ENCODE measurements at regions not wholly inside any gene's neighbourhood (a gene's known extent, or its start where the extent isn't known, plus 50 kb on each side); places are given as distances from the start of the nearest gene placed in this dataset.
A peak's percentile ranks its signal among the peaks of the same experiment; 100 is the strongest.

DNA sequence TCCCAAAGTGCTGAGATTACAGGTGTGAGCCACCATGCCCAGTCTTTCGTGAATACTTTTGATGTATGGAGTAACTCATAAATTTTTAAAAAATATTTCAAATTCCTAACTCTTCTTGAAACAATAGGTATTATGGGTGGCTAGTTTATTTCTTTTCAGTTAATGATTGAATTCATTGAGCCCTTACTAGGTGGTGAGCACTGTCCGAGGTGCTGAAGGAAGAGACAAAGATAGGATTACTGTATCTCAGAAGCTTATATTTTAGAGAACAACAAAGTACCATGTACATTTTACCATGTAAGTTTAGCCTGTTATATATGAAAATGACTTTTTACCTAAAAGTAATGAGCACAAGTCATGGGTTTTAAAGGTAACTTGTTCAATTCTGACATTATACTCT lies 418.3 kb downstream of the NPIPA7 start:
- DNase-seq = no peak

DNA sequence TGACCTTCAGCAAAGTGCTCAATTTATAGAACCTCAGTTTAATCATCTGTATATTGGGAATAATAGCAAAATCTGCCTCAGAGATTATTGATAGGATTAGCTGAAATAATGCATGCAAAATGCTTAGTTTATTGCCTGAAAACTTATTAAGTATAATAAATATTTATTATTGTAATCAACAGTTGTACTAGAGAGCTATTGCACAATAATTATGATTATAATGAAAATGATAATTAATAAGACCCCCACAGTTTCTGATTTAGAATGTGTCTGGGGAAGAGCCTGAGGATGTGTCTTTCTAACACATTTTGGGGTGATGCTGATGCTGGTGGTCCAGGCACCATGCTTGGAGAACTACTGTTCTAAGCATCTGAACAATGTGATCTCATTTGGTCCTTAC lies 419.6 kb downstream of the NPIPA7 start:
- DNase-seq = no peak

DNA sequence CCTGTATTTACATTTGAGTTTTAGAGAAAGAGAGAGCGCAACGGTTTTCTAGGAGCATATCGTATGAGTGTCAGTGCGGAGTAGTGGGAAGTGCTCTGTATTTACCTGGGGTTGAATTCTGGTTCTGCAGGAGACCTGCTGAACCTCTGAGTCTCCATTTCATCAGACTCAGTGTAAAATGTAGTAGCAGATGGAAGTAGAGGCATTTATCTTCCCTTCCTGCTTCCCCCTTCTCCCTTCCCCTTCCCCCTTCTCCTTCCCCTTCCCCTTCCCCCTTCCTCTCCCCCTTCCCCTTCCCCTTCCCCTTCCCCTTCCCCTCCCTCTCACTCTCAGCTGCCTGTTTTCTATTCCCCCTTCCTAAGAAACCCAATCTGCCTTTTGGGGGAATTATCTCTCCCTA lies 426.9 kb downstream of the NPIPA7 start:
- DNase-seq = no peak

DNA sequence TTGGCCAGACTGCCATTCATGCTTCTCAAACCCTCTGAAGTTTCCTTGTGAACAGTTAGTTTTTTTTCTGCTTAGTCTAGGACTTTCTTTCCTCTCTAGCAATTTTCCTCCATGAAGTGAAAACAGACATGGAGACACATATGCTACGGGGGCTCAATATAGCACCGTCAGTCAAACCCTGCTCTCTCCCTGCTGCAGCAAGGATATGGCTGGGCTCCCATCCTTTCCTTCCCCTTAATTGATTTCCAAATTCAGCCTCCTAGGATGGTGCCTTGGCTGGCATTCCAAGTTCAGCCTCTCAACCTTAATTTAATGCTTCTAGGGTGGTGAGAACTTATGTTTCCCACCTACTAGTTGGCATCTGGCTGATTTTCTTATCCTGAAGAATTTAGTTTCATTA lies 436.7 kb downstream of the NPIPA7 start:
- DNase-seq = no peak

DNA sequence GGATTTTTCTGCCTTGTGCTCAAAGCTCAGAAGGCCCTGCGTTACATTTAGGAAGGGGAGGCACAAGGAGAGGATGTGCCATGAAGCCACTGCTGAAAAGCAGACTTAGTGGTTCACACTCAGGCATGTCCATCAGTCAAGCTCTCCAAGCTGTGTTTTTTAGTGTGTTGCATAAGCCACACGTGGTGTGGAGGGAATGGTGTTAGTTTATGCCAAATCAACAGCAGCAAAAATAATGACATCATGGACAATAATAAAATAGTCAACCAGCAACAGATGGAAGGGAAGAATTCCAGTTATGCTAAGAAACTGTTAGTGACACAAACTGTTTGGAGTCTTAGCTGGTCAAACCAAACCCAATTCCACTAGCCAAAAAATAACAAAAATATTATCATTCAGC lies 438.3 kb downstream of the NPIPA7 start:
- no peak for DNase-seq

DNA sequence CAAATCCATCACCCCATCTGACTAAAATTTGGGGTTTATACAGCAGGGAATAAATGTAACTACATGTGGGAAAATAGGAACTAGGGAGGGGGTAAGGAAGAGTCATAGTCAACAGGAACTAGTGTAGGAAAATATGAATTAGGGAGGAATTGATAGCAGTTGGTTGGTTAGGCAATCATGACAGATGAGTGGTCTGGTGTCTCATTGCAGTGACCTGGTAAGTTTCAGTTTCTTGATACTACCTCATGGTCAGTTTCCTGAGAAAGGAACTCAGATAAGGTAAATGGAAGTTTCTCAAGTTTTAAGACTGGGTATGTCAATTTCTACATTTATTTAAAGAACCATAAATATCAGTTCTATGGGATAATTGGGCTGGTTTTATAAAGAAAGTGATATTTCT lies 442.3 kb downstream of the NPIPA7 start:
- no peak for DNase-seq

DNA sequence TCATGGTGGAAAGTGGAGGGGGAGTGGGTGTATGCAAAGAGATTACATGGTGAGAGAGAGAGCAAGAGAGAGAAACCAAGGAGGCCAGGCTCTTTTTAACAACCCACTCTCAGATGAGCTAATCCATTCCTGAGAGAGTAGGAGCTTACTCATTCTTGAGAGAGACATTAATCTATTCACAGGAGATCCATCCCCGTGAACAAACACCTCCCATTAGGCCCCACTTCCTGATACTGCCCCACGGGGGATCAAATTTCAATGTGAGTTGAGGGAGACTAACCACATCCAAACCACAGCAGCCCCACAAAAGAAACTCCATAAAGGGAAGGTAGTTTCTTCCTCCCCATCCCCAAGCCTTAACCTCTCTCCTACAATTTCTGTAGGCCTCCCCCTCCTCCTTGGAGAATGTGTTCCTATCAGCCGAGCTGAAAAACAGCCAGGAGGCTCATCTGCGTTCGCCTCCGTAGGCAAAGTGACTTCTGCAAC lies 450.0 kb downstream of the NPIPA7 start:
- DNase-seq = no peak

DNA sequence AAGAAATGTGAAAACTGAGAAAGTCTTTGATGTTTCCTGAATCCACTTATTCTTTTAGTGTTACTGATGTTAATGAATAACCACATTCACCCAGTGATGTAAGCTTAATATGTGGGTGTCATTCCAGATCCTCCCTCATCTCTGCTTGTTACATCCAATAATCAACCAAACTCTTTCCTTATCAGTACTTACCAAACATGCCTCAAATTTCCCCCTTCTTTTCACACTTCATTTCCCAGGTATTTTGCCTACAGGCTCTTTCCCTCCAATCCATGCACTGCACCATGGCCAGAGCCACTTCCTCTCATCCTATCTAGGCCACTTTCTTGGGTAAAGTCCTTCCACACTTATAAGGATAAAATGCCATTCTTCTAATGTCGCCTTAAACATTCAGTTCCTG lies 451.5 kb downstream of the NPIPA7 start:
- no peak for DNase-seq

DNA sequence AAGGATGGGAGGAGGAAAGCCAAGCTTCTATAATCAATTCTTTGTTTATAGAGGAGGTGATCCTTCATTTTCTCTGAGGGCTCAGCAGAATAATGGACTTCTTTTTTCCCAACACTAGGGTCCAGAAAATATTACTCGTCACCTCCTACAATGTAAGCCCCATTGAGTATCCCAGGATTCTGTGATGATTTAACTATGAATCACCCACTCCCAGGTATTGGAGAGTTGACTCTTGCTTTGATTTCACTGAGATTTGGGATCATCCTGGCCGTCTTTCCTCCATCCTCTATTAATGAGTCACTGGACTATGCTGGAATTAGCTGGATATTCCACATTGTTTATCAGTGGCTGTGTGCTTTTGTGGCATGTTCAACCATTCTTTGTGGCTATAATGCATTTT lies 452.0 kb downstream of the NPIPA7 start:
- DNase-seq = no peak

DNA sequence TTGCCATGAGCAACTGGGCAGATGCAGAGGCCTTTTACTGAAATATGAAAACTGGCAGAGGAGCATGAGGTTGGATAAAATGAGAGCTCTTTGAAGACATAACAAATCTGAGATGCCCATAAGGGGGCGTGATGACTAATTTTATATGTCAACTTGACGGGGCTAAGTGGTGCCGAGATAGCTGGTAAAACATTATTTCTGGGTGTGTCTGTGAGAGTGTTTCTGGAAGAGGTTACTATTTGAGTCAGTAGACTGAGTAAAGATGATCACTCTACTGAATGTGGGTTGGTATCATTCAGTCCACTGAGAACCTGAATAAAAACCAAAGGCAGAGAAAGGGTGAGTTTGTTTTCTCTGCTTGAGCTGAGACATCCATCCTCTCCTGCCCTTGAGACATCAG lies 454.2 kb downstream of the NPIPA7 start:
- no peak for DNase-seq

DNA sequence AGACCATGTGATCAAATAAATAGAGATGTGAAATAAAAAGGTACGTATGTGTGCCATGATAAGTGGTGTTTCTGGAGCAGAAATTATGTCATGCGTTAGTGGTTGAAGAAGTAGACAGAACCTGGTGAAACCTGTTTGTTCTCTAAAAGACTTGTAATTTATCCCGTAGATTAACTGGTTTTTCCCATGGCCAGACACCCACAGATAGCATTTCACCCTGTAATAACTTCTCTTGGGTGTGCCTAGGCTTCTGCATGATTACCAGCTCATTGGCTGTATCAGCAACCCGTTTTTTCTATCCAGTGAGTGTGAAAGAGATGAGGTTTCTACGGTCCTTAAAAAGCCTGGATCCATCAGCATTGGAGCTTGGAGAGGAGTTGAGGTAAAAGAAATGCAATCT lies 471.3 kb downstream of the NPIPA7 start:
- no peak for DNase-seq

DNA sequence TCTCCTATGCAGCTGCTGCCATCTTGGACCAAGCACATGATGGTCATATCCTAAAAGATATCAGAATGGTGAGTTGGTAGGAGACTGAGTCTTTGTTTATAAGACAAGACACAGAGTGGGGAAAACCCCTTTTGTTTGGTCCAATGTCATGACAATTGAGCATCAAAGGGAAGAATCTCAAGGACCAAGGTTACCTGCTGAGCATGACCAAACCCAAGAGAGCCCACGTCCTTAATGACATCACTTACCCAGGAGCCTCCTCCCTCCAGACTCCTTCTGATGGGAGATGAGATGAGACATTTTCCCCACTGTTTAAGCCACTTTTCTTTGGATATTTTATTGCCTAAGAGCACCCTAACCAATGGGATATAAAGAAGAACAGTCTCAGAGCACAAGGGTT lies 478.1 kb downstream of the NPIPA7 start:
- DNase-seq = no peak

DNA sequence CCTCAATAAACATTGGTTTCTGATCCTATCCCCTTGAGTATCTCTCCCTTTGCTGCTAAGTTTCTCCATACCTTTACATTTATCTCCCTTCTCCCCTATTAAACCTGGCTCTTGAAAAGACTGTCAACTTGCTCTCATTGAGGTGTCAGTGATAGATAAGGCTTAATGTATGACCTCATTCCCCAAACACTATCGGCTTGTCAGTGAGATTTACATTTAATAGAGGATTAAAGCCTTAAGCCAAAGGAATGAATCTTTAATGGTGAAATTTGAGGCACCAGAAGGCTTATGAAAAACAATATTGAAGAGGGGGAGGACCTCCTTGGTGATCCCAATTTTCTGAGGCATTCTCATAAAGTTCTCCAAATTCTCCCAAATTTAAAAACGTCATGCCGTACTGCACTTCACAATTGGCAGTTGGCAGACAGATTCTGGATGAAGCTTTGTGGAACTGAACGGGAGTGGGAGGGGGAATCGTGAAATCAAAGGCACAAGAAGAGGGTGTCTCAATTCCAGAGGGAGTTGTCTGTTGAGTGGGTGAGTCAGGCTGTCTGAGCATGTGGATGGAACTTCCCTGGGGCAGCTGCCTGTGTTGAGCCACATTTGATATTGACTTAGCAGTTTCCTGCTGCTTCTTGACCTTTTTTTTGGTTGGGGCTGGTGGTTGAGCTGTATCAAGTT lies 478.8 kb downstream of the NPIPA7 start:
- DNase-seq = no peak

DNA sequence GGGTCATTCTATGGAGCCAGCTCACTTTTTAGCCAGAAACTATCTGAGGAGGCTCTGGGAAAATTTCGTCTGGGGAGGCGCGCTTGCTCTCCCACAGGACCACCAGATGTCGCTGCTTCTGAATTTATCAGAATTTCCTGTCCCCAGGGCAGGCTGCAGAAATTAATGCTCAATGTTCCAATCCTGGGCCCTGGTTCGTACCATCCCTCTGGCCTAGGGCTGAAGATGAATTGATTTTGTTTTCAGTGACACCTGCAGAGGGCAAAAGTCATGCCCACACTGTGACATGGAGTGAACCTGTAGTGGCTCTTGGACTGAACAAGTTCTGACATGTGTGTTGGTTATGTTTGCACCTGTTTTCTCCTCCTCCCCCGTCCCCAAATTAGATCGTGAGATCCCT lies 482.6 kb downstream of the NPIPA7 start:
- DNase-seq = peak; percentile 11

DNA sequence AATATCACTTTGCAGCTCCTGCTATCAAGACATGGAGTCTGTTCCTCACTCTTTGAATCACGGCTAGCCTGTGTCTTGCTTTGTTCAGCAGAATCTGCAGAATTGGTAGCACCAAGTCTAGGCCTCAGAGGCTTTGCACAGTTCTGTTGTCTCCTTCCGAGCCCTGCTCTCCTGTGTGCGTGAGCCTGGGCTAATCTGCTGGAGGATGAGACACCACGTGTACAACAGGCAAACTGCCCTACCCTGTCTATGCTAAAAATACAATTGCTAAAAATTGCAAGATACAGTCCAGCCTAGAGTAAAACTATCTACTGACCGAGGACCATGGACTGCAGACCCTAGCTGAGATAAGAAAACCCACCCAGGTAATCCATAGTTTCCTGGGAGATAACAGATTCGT lies 484.7 kb downstream of the NPIPA7 start:
- DNase-seq = no peak

DNA sequence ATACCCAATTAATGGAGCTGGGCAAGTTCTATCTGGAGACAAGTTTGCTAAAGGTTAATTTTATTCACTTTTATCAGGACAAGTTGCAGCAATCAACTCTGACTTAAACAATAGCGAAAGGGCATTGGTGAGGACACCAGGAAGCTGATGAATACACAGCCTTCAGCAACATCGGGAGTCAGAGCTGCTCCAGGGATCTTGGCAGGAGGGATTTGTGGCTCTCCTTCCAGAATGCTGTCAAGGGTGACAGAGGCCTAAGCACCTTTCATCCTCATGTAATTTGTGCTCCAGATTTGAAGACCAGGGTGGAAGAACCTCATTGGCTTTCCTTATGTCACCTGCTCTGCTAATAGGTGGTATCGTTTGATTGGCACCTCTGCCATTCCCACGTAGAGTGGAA lies 485.6 kb downstream of the NPIPA7 start:
- no peak for DNase-seq

DNA sequence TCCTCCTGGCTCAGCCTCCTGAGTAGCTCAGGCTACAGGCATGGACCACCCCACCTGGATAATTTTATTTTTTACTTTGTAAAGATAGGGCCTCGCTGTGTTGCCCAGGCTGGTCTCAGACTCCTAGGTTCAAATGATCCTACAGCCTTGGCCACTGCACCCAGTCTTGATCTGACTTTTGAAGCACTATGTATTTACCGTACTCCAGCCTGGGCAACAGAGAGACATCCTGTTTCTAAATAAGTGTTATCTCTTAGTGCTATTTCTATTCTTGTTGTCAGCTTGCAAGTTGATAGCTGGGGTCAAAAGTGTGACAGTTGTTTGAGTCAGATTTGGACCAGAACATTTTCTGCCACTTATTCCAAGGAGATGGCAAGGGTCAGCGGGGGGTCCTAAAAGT lies 486.4 kb downstream of the NPIPA7 start:
- DNase-seq = no peak

DNA sequence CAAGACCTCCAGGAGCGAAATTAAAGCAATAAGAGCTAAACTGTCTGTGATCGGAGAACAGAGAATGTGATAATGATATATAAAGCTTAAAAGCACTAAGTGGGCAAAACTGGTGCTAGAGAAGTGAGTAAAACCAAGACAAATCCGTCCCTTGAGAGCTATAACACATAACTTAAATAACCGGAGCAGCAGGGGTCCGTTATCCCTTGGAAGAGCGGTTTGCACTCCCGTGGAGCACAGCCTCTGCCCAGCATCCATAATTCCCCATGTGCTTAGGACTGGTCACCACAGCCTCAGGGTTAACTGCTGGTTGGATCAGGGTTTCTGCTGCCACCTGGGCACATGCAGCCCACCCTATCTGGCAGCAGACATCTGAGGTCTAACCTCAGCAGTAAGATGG lies 489.0 kb downstream of the NPIPA7 start:
- DNase-seq = no peak

DNA sequence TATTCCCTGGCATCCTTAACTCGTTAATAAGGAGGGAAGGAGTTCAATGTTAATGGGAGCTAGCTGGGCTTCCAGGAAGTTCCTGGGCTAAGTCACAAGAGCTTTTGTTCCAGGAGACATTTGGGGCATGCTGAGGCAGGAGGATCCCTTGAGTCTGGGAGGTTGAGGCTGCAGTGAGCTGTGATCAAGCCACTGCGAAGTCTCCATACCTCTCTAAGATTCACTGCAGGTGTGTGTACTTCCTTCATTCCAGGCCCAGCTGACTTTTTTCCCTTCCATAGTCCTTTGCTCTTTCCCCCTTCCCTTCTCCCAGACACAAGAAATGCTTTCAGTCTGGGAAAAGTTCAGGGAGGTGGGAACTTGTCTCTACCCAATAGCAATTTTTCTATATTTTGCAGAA lies 489.8 kb downstream of the NPIPA7 start:
- DNase-seq = no peak

DNA sequence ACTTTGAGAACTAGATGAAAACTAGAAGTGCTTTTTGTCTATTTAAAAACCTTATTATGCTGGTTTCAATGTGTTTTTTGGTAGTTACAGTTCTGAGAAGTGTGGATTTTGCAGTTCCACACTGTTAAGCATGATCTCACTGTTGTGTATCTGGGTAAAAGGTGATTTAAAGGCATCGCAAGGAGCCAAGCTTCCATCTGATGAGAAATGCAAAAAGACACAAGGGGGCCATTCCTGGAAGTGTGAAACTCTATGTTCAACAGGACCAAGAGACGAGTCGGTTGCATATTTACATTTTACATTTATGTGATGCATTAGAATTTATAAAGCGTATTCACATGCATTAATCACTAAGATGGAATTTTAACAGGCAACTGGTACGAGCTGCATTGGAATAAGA lies 490.8 kb downstream of the NPIPA7 start:
- no peak for DNase-seq

DNA sequence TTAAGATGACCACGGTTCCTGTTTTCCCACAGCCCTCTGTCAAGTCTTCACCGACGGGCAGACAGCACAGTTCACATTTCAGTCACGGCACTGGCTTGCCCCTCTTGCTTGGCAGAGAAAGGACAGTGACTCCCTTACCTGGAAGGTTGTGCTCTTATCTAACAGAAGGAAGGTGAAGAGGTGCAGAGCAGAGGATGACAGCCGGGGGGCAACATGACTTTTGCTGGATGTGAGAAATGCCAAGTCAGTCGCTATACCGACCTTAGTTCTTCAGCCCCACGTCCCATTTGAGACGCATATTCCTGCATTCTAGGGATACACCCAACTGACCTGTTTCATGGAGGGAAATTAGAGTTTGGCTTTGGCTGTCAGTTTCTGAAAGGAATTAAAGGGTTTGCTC lies 492.3 kb downstream of the NPIPA7 start:
- no peak for DNase-seq

DNA sequence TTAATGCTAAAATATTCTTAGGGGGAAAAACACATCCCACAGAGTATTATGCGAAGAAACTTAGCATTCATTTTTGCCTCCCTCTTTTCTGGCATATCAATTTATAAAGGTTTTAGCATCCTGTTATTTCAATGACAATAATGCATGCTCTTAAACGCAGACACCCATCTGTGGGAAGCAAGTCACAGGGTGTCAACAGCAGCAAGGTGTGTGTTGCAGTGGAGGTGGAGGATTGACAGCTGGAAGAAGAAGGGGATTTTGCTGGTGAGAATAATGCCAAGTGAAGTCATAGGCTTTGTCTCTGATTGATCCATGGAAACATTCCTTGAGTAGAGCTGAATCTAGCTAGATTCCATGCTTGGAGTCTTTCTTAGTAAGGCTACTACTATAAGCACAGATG lies 498.1 kb downstream of the NPIPA7 start:
- no peak for DNase-seq

DNA sequence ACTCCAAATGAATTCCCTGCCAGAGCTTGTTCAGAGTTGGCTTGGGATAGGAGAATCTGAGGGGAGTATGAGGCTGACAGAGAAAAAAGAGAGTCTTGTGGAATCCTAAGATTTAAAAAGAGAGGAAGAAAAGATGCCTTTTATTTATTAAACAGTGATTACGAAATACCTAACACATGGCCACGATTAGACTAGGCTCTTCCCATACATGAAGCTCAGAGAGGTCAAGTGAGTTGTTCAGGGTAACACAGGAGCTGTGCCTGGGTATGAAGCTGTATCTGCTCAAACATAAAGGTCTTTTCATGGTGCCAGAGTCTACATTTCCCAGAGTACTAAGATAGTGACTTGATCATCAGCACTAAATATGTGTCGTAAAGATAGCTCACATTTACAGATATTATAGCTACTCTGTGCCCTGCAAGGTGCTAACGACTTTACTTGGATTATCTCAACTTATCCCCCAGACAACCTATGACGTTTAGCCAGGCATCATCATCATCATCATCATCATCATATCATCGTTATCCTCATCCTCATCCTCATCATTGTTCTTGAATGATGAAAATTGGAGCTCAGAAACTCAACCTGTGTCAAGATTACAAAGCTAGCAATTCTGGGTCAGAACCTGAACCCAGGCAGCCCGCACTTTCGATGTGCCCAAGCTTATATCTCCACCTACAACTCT lies 500.8 kb downstream of the NPIPA7 start:
- no peak for DNase-seq

DNA sequence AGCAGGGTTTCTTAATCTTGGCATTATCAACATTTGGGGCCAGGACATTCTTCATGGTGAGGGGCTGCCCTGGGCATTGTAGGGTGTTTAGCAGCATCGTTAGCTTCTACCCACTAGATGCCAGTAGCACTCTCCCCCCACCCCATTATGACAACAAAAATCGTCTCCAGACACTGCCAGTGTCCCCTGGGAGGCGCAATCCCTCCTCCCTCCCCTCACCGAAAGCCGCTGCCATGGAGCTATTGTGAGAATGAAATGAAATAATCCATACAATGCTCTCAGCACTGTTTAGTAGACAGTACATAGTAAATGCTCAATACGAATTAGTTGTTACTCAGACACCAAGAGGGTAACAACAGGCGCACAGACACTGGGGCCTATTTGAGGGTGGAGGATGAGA lies 502.9 kb downstream of the NPIPA7 start:
- no peak for DNase-seq

DNA sequence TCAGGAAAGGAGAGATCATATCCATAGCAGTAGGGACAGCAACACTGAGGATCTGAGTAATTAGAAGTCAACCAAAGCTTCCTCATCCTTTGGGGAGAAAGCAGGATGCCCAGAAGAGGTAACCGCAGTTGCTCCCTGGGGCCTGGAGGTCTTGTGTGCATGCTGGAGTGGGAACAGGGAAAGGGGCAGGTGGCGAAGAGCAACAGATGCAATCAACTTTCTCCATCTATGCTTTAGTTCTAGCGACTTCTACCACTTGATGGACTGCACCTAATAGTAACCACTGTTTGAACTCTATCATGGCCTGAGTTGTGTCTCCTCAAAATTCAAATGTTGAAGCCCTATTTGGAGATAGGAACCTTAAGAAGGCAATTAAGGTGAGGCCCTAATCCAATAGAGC lies 503.8 kb downstream of the NPIPA7 start:
- no peak for DNase-seq

All from central memory CD4-positive, alpha-beta T cell (primary cell).